ENCODE measurements at regions not wholly inside any gene's neighbourhood (a gene's known extent, or its start where the extent isn't known, plus 50 kb on each side); places are given as distances from the start of the nearest gene placed in this dataset.

- no peak for ATAC-seq
- intact Hi-C loops (cut with micrococcal nuclease) = no loop called here
- DNase-seq = no peak
Measured at GRCh38 chr9:118128313-118128712, 424.1 kb downstream of the TLR4 start.

GRCh38 chr9:118129541-118129940 lies 425.3 kb downstream of the TLR4 start:
- DNase-seq (no peak), ATAC-seq (no peak)
- intact Hi-C loops (cut with micrococcal nuclease) = no loop called here

- no peak for ATAC-seq
- no peak for DNase-seq
- intact Hi-C loops (cut with micrococcal nuclease) = no loop called here
Measured at GRCh38 chr9:118148990-118149389, 444.8 kb downstream of the TLR4 start.

DNA sequence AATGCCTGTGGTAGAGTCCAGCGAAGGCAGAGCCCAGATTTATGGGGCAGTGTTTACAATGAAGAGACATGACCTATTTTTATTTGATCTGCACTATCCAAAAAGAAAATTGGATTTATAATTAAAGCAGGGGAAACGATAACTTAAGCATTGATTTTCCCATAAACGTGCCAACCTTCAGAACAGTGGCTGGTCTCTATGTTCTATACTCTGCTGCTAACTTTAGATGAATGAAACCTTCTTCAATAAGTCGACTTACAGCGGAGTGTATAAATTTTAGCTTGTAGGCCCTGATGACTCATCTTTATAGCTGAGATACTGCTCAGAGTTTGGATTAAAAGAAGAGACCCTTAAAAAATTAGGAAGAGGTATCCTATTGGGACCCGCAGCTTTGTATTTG lies 452.6 kb downstream of the TLR4 start:
- intact Hi-C loops (cut with micrococcal nuclease) = no loop called here
- ATAC-seq (no peak), DNase-seq (no peak)

DNA sequence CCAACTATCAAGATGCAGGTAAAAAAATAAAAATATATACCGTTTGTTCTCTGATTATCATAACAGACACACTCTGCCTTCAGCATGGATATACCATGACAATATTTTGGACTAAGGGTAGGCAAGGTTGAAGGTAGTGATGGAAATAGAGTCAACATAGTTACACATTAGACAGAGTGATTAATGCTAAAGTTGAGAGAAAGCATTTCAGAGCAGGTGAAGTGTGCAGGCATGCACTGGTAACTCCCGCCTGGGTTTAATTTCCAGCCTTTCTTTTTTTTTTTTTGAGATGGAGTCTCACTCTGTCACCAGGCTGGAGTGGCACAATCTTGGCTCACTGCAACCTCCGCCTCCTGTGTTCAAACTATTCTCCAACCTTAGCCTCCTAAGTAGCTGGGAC lies 458.5 kb downstream of the TLR4 start:
- no peak for DNase-seq
- no peak for ATAC-seq
- intact Hi-C loops (cut with micrococcal nuclease) = no loop called here

DNA sequence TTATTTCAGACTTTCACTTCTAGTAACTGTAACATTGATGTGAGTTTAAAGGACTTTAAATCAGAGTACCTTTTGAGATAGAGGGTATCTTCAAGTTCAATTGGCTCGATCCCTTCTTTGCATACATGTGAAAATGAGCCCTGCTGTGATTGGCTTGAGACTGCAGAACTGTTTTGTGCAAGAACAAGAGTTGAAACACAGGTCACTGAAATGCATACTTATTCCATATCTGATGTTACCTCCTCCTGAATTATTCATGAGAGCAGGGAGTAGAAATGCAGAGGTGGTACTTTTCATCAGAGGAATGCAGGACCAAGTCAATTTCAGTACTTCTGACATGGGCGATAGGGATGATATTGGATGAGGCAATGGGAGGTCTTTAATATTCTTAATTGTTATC lies 459.5 kb downstream of the TLR4 start:
- ATAC-seq = no peak
- intact Hi-C loops (cut with micrococcal nuclease) = no loop called here
- DNase-seq = no peak

DNA sequence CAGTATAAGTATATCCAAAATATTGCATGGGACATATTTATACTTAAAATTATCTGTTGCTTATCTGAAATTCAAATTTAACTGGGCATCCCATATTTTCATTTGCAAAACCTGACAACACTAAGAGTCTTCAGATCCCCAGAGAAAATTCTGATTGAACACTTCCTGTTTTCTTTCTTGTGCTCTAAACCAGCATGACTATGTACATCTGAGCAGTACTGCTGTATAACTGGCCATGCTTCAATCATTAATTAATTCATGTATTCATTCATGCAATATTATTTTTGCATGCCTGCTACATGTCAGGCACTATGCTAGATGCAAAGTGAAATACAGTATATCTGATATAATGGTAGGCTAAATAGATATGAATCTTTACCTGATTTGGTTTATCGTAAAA lies 461.2 kb downstream of the TLR4 start:
- intact Hi-C loops (cut with micrococcal nuclease) = no loop called here
- ATAC-seq (no peak), DNase-seq (no peak)

DNA sequence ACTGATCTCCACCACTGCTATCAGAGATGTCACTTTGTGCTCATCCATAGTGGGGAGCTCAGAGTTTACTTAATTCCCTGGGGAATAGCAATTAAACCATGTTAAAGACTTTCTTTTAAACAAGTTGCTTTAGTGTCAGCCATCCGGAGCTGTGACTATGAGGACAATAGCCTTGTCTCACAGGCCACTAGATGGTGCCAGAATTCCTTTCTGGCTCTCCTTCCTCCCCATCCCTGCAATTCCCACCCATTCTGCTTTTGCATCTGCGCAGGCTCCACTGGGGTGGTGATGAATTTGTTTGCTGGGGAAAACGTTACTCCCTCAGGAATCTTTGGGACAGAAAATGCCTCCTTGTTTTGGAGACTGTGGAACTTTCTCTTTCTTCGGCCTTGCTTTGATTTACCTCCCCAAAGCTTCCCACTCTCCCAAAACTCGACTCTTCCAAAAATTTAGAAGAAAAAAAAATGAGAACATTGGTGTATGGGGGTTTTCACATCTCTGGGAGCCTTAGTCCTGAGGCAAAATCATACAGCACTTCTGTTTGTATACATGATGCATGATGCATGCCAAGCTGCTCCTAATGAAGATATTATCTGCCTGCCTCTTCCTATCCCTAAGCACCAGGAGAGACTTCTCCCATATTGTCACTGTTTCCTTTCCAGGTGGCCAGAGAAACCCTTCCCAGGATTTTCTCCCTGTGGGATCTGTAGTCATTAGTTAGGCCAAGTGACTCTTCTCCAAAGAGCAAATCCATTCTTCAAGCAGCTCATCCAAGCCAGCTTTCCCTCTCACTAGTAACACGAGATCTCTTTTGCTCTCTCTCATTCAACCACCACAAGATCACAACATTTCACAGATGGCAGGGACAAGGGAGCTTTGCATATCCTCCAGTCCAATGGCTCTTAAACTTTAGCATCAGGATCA lies 466.1 kb downstream of the TLR4 start:
- ATAC-seq = peak; percentile 64
- DNase-seq = no peak
- intact Hi-C loops (cut with micrococcal nuclease) = no loop called here

GRCh38 chr9:118177241-118177640 lies 473.0 kb downstream of the TLR4 start:
- ATAC-seq = no peak
- intact Hi-C loops (cut with micrococcal nuclease) = no loop called here

DNA sequence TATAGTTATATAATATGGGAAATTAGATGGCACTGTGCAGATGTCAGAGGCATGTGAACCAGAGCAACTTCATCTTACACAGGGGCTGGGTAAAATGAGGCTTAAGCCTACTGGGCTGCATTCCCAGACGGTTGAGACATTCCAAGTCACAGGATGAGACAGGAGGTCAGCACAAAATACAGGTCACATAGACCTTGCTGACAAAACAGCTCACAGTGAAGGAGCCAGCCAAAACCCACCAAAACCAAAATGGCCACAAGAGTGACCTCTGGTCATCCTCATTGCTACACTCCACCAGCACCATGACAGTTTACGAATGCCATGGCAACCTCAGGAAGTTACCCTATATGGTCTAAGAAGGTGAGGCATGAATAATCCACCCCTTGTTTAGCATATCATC lies 479.4 kb downstream of the TLR4 start:
- DNase-seq (no peak), ATAC-seq (no peak)
- intact Hi-C loops (cut with micrococcal nuclease) = no loop called here

More at GRCh38 chr9:118177241-118177640, 473.0 kb downstream of the TLR4 start:
- no peak for DNase-seq

DNA sequence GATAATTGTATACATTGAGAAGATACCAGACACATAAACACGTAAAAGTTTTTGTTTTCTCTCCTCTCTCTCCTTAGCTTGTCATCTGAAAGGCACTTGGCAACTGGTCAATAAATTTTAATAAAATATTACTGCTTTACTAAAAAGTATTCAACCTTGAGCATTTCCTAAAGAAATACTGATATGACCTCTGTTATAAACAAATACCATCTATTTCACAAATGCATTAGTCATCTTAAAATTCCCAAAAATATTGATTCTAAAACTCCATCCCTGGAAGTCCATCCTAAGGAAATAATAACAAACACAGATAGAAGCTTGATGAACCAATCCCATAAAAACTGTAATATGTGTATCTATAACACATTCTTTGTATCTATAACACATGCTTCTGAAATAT lies 483.2 kb downstream of the TLR4 start:
- DNase-seq = no peak
- intact Hi-C loops (cut with micrococcal nuclease) = no loop called here
- ATAC-seq = no peak

- intact Hi-C loops (cut with micrococcal nuclease) = no loop called here
- DNase-seq (no peak), ATAC-seq (no peak)
Measured at GRCh38 chr9:118189615-118190014, 485.4 kb downstream of the TLR4 start.

GRCh38 chr9:118192807-118193206 lies 488.6 kb downstream of the TLR4 start:
- no peak for ATAC-seq

GRCh38 chr9:118209343-118209742 lies 505.1 kb downstream of the TLR4 start:
- ATAC-seq (no peak), DNase-seq (no peak)
- intact Hi-C loops (cut with micrococcal nuclease) = no loop called here

More at GRCh38 chr9:118192807-118193206, 488.6 kb downstream of the TLR4 start:
- intact Hi-C loops (cut with micrococcal nuclease) = no loop called here
- no peak for DNase-seq

GRCh38 chr9:118215549-118215948 lies 511.3 kb downstream of the TLR4 start:
- DNase-seq (no peak), ATAC-seq (no peak)
- intact Hi-C loops (cut with micrococcal nuclease) = no loop called here

GRCh38 chr9:118222375-118222774 lies 518.2 kb downstream of the TLR4 start:
- intact Hi-C loops (cut with micrococcal nuclease) = no loop called here
- DNase-seq (no peak), ATAC-seq (no peak)

DNA sequence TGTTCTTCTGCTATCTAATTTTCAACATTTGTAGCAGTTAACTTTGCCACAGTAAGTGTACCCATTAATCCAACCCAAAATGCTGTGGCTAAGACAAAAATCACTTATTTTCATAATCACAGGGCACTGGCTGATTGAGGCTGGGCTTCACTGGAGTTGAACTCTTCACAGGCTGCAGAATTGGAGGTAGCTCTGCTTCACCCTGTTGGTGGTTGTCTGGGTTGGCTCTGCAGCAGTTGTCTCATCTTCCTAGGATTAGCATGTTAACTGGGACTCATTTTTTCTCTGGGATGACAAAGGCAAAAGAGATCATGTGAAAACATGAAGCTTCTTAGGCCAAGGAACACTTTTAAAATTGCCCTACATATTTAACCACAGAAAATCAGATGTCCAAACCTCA lies 518.9 kb downstream of the TLR4 start:
- intact Hi-C loops (cut with micrococcal nuclease) = no loop called here
- no peak for DNase-seq
- ATAC-seq = no peak

DNA sequence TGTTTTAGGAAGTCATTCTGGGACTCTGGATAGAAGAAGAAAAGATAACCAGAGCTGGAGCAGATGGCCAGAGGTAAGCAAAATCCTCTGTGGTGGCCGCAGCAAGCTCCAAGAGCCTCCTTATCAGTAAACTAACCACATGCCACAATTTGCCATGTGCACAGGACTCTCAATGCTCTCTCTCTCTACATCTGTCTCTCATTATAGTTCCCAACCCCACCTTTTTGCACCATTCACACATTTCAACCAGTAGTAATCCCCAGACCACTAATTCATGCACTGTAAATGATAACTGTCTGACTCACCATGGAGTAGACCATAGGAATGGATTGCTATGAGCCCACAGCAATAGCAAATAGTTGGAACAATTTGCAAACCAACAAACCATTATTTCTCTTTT lies 526.1 kb downstream of the TLR4 start:
- no peak for ATAC-seq
- DNase-seq = no peak
- intact Hi-C loops (cut with micrococcal nuclease) = no loop called here

- no peak for DNase-seq
- ATAC-seq = no peak
- intact Hi-C loops (cut with micrococcal nuclease) = no loop called here
Measured at GRCh38 chr9:118236625-118237024, 532.4 kb downstream of the TLR4 start.

DNA sequence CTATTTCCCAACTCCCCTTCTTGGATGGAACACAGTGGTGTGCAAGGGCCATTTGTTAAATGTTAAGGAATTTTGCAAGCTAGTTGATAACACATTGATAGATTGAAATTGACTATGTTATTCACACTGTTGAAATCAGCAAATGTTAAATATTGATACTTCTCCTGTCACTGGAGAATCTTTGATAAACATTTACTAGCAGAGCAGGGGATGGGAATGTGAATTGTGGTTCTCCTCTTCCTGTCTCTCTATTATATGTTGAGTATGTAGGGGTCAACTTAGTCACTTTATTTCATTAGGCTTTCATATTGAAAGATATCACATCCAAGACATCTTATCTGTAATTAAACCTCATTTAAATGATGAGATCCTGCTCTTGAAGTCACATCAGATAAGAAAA lies 533.9 kb downstream of the TLR4 start:
- DNase-seq (no peak), ATAC-seq (no peak)
- intact Hi-C loops (cut with micrococcal nuclease) = no loop called here

- DNase-seq (no peak), ATAC-seq (no peak)
- intact Hi-C loops (cut with micrococcal nuclease) = no loop called here
Measured at GRCh38 chr9:118252027-118252426, 547.8 kb downstream of the TLR4 start.
